Spleen (tissue), 11 donors: ENCODE measurements at regions not wholly inside any gene's neighbourhood (a gene's known extent, or its start where the extent isn't known, plus 50 kb on each side); places are given as distances from the start of the nearest gene placed in this dataset.

ENCODE experiments used
- DNase-seq: peaks from one replicate; pipeline ENCODE4 v3.0.0-alpha.2; 2020
- H3K27ac ChIP-seq, 8 donors: fragments of 200-600 bp; sonication (generic) in 7 of 8; 1 replicate in 4 of 8; 2 replicates in 4 of 8; pipeline versions ENCODE4 v1.5.0 to v1.8.0; 2016 to 2021; ENCODE audit warnings: inconsistent platforms in 4 of 8, mild to moderate bottlenecking in 4 of 8, moderate library complexity in 1 of 8
- H3K27me3 ChIP-seq, 7 donors: fragments of 200-600 bp; sonication (generic) in 6 of 7; replicated peaks in 1 of 7; 1 replicate in 4 of 7; 2 replicates in 3 of 7; pipeline versions ENCODE4 v1.5.0 to v1.8.0; 2016 to 2021; ENCODE audit warnings: inconsistent platforms in 3 of 7, mild to moderate bottlenecking in 1 of 7
- H3K36me3 ChIP-seq, 6 donors: fragments of 200-600 bp; sonication (generic) in 5 of 6; 1 replicate in 4 of 6; 2 replicates in 2 of 6; pipeline versions ENCODE4 v1.5.0 to v1.8.0; 2016 to 2021; ENCODE audit warnings: inconsistent platforms in 2 of 6
- H3K4me1 ChIP-seq, 6 donors: fragments of 200-600 bp; sonication (generic) in 5 of 6; 1 replicate in 3 of 6; 2 replicates in 3 of 6; pipeline versions ENCODE4 v1.5.0 to v1.8.0; 2016 to 2021; ENCODE audit warnings: inconsistent platforms in 3 of 6
- H3K4me3 ChIP-seq, 8 donors: fragments of 200-600 bp; sonication (generic) in 7 of 8; 1 replicate in 4 of 8; 2 replicates in 4 of 8; pipeline versions ENCODE4 v1.5.0 to v1.8.0; 2016 to 2021; ENCODE audit warnings: inconsistent platforms in 4 of 8, mild to moderate bottlenecking in 4 of 8, moderate library complexity in 2 of 8
- H3K9me3 ChIP-seq, 8 donors: fragments of 200-600 bp; sonication (generic) in 7 of 8; 1 replicate in 4 of 8; 2 replicates in 4 of 8; pipeline versions ENCODE4 v1.5.0 to v1.8.0; 2016 to 2021; ENCODE audit warnings: inconsistent platforms in 4 of 8
- POLR2A ChIP-seq, 3 donors: fragments of 450-650 bp; IDR thresholded peaks; one replicate each; pipeline ENCODE4 v1.5.1; 2017; ENCODE audit warnings: antibody characterized with exemption in 3 of 3, mild to moderate bottlenecking in 1 of 3
- POLR2AphosphoS5 ChIP-seq, 3 donors: sonication (generic); formaldehyde crosslinking; IDR thresholded peaks; one replicate each; pipeline ENCODE4 v1.5.1; 2017; ENCODE audit warnings: antibody characterized with exemption in 3 of 3
- WGBS, 5 donors: extraction: QIAGEN DNeasy Blood & Tissue Kit in 3 of 5; methylation state at CpG; one replicate each; pipeline versions ENCODE4 v1.1.5 to v1.1.7; 2013 to 2018; 5-methylcytosine and 5-hydroxymethylcytosine counted together
- intact Hi-C: fragments of 100-400 bp; cut with DNase I; formaldehyde crosslinking; loops from one replicate; pipeline ENCODE4 v1.15.0; 2023; ENCODE audit warnings: low total_unique reads
- TF ChIP-seq, protein P1 (sequence below), 11 experiments: fragments of 200-600 bp in 7 of 11; fragments of 450-650 bp in 4 of 11; sonication (generic) in 4 of 11; IDR thresholded peaks in 8 of 11; conservative IDR thresholded peaks in 3 of 11; 1 replicate in 7 of 11; 2 replicates in 4 of 11; pipeline versions ENCODE4 v1.4.0 to v1.8.0; 2016 to 2021; ENCODE audit warnings: antibody characterized with exemption in 11 of 11, inconsistent platforms in 4 of 11, mild to moderate bottlenecking in 1 of 11
- donor health status: healthy with polysubstance abuse.
- donor health status: DM: no; HTN: no; CAD: no; lungs with moderate emphysema.
- donor health status: DM: no; HTN: no; CAD: no.
- donor health status: Bipolar disorder and iron deficiency.
- donor health status: healthy.
- donor health status: DM: no; HTN: no; CAD: no.
- donor health status: DM: yes; HTN: yes; CAD: no.

DNA sequence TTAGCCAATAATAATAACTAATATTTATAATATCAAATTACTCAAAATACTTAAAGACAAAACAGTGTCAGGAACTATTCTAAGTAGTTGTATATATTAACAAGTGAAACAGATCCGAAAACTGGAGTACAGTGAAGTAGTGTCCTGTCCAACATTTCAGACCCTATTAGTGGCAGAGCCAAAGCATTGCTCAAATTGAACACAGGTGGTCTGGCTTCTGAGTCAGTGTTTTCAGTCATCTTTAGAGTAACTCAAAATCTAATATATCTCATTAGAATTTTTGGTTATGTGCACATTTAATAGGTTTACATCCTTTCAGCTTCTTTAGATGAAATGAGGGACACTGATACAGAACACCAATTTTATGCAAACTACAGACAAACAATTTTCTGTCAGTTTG is 652.5 kb downstream of the CDH11 start:
- H3K27ac ChIP-seq, result no peak overlapping the region
- no peak for DNase-seq
- no peaks in the 10 kb centered on the region for H3K36me3 ChIP-seq
- WGBS, 5 donors, result 84 to 95% (median 88%) methylated on average over 1 of the region's 1 CpG
- TF ChIP-seq POLR2AphosphoS5 (IDR thresholded peaks at IDR 0.05), result no peak
- TF ChIP-seq, protein P1, sequence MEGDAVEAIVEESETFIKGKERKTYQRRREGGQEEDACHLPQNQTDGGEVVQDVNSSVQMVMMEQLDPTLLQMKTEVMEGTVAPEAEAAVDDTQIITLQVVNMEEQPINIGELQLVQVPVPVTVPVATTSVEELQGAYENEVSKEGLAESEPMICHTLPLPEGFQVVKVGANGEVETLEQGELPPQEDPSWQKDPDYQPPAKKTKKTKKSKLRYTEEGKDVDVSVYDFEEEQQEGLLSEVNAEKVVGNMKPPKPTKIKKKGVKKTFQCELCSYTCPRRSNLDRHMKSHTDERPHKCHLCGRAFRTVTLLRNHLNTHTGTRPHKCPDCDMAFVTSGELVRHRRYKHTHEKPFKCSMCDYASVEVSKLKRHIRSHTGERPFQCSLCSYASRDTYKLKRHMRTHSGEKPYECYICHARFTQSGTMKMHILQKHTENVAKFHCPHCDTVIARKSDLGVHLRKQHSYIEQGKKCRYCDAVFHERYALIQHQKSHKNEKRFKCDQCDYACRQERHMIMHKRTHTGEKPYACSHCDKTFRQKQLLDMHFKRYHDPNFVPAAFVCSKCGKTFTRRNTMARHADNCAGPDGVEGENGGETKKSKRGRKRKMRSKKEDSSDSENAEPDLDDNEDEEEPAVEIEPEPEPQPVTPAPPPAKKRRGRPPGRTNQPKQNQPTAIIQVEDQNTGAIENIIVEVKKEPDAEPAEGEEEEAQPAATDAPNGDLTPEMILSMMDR (IDR thresholded peaks at IDR 0.05 in 8 of 11, conservative IDR thresholded peaks at IDR 0.05 in 3 of 11), result no peak
- TF ChIP-seq POLR2A (IDR thresholded peaks at IDR 0.05), result no peak
- intact Hi-C loops, result no loop called here
- no peak overlapping the region for H3K4me3 ChIP-seq
- H3K4me1 ChIP-seq, result no peaks in the 10 kb centered on the region
- no peaks in the 10 kb centered on the region for H3K27me3 ChIP-seq
- peaks cover 0 to 32% (median 21%) of the 10 kb centered on the region in 8 donors for H3K9me3 ChIP-seq

DNA sequence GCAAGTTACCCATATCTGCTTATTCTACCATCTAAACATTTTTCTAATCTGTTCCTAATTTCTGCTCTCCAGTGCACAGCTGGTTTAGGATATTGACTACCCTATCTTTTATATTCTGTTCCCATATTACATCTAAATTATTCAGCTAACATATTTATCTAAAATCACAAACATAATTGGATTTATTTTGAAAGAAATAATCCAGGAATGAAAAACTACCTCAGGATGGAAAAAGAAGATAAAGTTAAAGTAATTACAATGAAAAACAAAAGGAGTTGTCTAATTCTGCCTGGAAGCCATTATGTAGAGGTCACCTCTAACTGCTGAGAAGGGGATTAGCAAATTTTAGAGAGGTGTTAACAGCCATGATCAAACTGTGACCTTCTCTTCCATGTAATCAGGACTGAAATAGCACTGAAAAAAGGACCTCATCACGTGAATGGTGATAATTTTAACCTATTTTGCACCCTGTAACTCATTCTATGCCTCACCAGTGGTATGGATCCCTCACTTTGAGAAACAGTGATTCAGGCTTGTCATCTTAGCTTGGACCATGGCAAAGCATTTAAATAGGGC is 653.3 kb downstream of the CDH11 start:
- 42 to 52% (median 46%) methylated on average over 1 of the region's 1 CpG for WGBS, 5 donors
- Histone ChIP-seq H3K4me3 (no peak overlapping the region), H3K27ac (no peak overlapping the region), H3K4me1 (no peaks in the 10 kb centered on the region), H3K9me3 (peaks cover 0 to 32% (median 21%) of the 10 kb centered on the region in 8 donors), H3K27me3 (no peaks in the 10 kb centered on the region), H3K36me3 (no peaks in the 10 kb centered on the region)
- TF ChIP-seq POLR2AphosphoS5 (IDR thresholded peaks at IDR 0.05), result no peak
- DNase-seq, result no peak
- intact Hi-C loops, result no loop called here

DNA sequence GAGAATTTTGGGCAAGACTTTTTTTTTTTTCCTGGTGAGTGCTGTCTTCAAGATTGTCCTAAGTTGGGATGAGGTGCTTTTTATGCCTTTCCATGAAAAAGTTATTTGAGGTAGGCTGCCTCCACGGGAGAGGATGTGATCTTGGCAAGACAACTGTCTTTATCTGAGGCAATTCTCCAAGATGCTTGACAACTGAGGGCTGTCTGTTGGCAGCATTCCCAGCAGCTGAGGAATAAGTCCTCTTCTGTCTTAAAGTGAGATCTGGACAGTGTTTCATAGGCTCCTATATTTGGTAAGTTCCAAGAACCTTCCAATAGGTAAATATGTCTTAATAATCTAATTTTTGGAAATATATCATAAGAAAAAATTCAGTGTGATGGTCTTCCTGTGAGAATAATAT is 662.0 kb downstream of the CDH11 start:
- H3K4me3 ChIP-seq, result no peak overlapping the region
- no peak overlapping the region for H3K27ac ChIP-seq
- no peak for TF ChIP-seq POLR2AphosphoS5 (IDR thresholded peaks at IDR 0.05)
- no peaks in the 10 kb centered on the region for H3K27me3 ChIP-seq
- H3K9me3 ChIP-seq, result peaks cover 0 to 6% (median 0%) of the 10 kb centered on the region in 8 donors
- no peaks in the 10 kb centered on the region for H3K4me1 ChIP-seq
- DNase-seq, result no peak
- no peaks in the 10 kb centered on the region for H3K36me3 ChIP-seq
- whole genome bisulfite sequencing, 5 donors, result 41 to 63% (median 57%) methylated on average over 1 of the region's 1 CpG
- intact Hi-C loops, result no loop called here

DNA sequence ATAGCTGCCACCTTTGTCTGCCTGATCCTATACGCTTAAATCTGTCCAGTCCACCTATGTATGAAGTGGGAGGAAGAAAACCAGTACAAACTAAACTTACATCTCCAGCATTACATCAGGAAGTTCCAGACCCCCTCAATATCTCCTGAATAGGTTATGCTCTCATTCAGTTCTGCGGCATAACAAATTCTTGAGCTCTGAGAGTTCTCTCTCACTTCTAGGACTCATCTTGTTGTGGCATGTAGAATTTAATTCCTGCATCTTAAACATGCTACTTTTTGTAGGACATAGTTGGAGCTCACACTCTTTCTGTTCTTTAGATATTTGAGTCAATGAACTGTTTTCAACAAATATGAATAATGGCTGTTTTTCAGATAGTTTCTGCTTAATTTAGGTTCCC is 662.5 kb downstream of the CDH11 start:
- WGBS, 5 donors, result 88 to 97% (median 91%) methylated on average over 2 of the region's 2 CpGs
- H3K9me3 ChIP-seq, result peaks cover 0 to 5% (median 0%) of the 10 kb centered on the region in 8 donors
- no peak for DNase-seq
- no peak overlapping the region for H3K4me3 ChIP-seq
- H3K36me3 ChIP-seq, result no peaks in the 10 kb centered on the region
- no peaks in the 10 kb centered on the region for H3K27me3 ChIP-seq
- no peak for TF ChIP-seq POLR2AphosphoS5 (IDR thresholded peaks at IDR 0.05)
- TF ChIP-seq, protein P1 (IDR thresholded peaks at IDR 0.05 in 8 of 11, conservative IDR thresholded peaks at IDR 0.05 in 3 of 11), result no peak
- no peak for TF ChIP-seq POLR2A (IDR thresholded peaks at IDR 0.05)
- H3K27ac ChIP-seq, result no peak overlapping the region
- H3K4me1 ChIP-seq, result no peaks in the 10 kb centered on the region
- intact Hi-C loops, result no loop called here

DNA sequence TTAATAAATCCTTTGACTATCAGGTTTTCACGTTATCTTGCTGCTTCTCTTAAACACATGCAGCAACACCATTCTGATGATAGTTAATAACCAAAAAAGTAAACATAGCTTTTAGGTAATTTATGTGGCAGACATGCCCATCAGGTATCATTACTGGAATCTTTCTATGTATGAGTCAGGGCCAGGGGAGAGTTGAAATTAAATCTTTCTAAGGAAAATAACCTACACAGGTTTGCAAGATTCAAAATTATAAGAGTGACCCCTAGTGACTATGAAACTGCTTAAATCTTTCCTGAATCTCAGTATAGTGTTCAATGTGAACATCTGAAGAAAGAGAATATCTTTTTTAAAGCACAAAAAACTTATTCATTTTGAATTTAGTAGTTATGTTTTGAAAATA is 666.6 kb downstream of the CDH11 start:
- Histone ChIP-seq H3K36me3 (no peaks in the 10 kb centered on the region), H3K4me3 (no peak overlapping the region), H3K27me3 (no peaks in the 10 kb centered on the region), H3K9me3 (peaks cover 0 to 14% (median 0%) of the 10 kb centered on the region in 8 donors), H3K4me1 (no peaks in the 10 kb centered on the region), H3K27ac (no peak overlapping the region)
- intact Hi-C loops, result no loop called here
- WGBS, 5 donors, result 71 to 79% (median 74%) methylated on average over 1 of the region's 1 CpG
- no peak for TF ChIP-seq POLR2A (IDR thresholded peaks at IDR 0.05)
- no peak for DNase-seq

DNA sequence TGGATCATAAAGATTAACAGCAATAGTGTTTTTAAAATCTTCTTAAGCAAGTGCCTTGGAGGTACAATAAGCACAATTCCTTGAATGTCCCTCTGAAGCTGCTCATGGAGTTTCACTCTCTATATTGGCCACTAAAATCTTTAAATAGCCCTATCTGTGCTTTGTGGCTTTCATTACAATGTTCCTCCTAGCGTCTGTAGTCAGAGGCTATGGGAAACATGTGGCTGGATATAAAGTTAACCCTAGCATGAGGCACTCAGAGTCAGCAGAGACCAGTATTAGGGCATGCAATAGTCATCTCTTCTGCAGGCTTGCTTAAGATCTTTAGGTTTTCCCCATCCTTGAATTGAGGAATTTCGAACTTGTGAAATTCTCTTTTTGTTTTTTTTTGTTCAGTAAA is 668.2 kb downstream of the CDH11 start:
- TF ChIP-seq POLR2A (IDR thresholded peaks at IDR 0.05), result no peak
- TF ChIP-seq, protein P1 (IDR thresholded peaks at IDR 0.05 in 8 of 11, conservative IDR thresholded peaks at IDR 0.05 in 3 of 11), result no peak
- TF ChIP-seq POLR2AphosphoS5 (IDR thresholded peaks at IDR 0.05), result no peak
- DNase-seq, result no peak
- WGBS, 5 donors, result 34 to 58% (median 49%) methylated on average over 2 of the region's 2 CpGs
- Histone ChIP-seq H3K27ac (no peak overlapping the region), H3K9me3 (peaks cover 0 to 14% (median 0%) of the 10 kb centered on the region in 8 donors), H3K4me3 (no peak overlapping the region), H3K4me1 (no peaks in the 10 kb centered on the region), H3K36me3 (no peaks in the 10 kb centered on the region), H3K27me3 (no peaks in the 10 kb centered on the region)
- intact Hi-C loops, result no loop called here
